Activated T-helper 1 cell treated with Interleukin-2 at 50 U/mL for 16 hours (primary cell): ENCODE measurements at regions not wholly inside any gene's neighbourhood (a gene's known extent, or its start where the extent isn't known, plus 50 kb on each side); places are given as distances from the start of the nearest gene placed in this dataset.
"Not testable (repeated sequence)": the region's sequence is repeated elsewhere in the genome, so short reads cannot be mapped to it uniquely, and the experiment has no call there.

Experiments
- DNase-seq: peaks from one replicate; pipeline ENCODE4 v3.0.0-alpha.2; 2020; ENCODE audit warnings: low read depth

GRCh38 chr17:5747276-5747675 lies 163.0 kb upstream of the NLRP1 start:
- DNase-seq: no peak

- DNase-seq: no peak
Measured at GRCh38 chr17:5747964-5748363, 163.7 kb upstream of the NLRP1 start.

GRCh38 chr17:5753421-5753820 lies 169.1 kb upstream of the NLRP1 start:
- no peak for DNase-seq

- no peak for DNase-seq
Measured at GRCh38 chr17:5757314-5757907, 173.1 kb upstream of the NLRP1 start.

- DNase-seq: no peak
Measured at GRCh38 chr17:5758651-5759050, 174.3 kb upstream of the NLRP1 start.

GRCh38 chr17:5759501-5759925 lies 175.2 kb upstream of the NLRP1 start:
- DNase-seq: no peak

- DNase-seq: no peak
Measured at GRCh38 chr17:5762191-5762590, 177.9 kb upstream of the NLRP1 start.

- DNase-seq: no peak
Measured at GRCh38 chr17:5763595-5764306, 179.4 kb upstream of the NLRP1 start.

GRCh38 chr17:5769593-5770354 lies 185.5 kb upstream of the NLRP1 start:
- no peak for DNase-seq

- no peak for DNase-seq
Measured at GRCh38 chr17:5770441-5771270, 186.3 kb upstream of the NLRP1 start.

- DNase-seq: not testable (repeated sequence)
Measured at GRCh38 chr17:5771271-5771577, 186.9 kb upstream of the NLRP1 start.

- not testable (repeated sequence) for DNase-seq
Measured at GRCh38 chr17:5772017-5772416, 187.7 kb upstream of the NLRP1 start.

GRCh38 chr17:5772720-5773119 lies 188.4 kb upstream of the NLRP1 start:
- no peak for DNase-seq

GRCh38 chr17:5773816-5774360 lies 189.6 kb upstream of the NLRP1 start:
- no peak for DNase-seq

GRCh38 chr17:5775098-5775497 lies 190.8 kb upstream of the NLRP1 start:
- no peak for DNase-seq

- no peak for DNase-seq
Measured at GRCh38 chr17:5780476-5780875, 196.2 kb upstream of the NLRP1 start.

GRCh38 chr17:5781236-5781927 lies 197.1 kb upstream of the NLRP1 start:
- DNase-seq: no peak

- no peak for DNase-seq
Measured at GRCh38 chr17:5783269-5783668, 199.0 kb upstream of the NLRP1 start.

GRCh38 chr17:5783851-5784250 lies 199.5 kb upstream of the NLRP1 start:
- no peak for DNase-seq

GRCh38 chr17:5784791-5785190 lies 200.5 kb upstream of the NLRP1 start:
- DNase-seq: no peak

GRCh38 chr17:5785338-5785737 lies 201.0 kb upstream of the NLRP1 start:
- no peak for DNase-seq
